IPS-11a (cell line): ENCODE measurements at regions not wholly inside any gene's neighbourhood (a gene's known extent, or its start where the extent isn't known, plus 50 kb on each side); places are given as distances from the start of the nearest gene placed in this dataset.
"Not testable (repeated sequence)": the region's sequence is repeated elsewhere in the genome, so short reads cannot be mapped to it uniquely, and the experiment has no call there.

Source experiments
- H3K4me3 ChIP-seq: one replicate; pipeline ENCODE4 v1.5.1; 2013; ENCODE audit warnings: low read depth, low read length, control low read depth

GRCh38 chr9:41273549-41274267 lies 84.6 kb upstream of the ZNG1F start:
- H3K4me3 ChIP-seq: not testable (repeated sequence)

GRCh38 chr9:41272879-41273548 lies 83.9 kb upstream of the ZNG1F start:
- not testable (repeated sequence) for H3K4me3 ChIP-seq

GRCh38 chr9:41270992-41271391 lies 81.9 kb upstream of the ZNG1F start:
- H3K4me3 ChIP-seq: not testable (repeated sequence)

- H3K4me3 ChIP-seq: not testable (repeated sequence)
Measured at GRCh38 chr9:41269471-41269870, 80.4 kb upstream of the ZNG1F start.

GRCh38 chr9:41269054-41269453 lies 79.9 kb upstream of the ZNG1F start:
- H3K4me3 ChIP-seq: not testable (repeated sequence)

GRCh38 chr9:41266602-41267001 lies 77.5 kb upstream of the ZNG1F start:
- not testable (repeated sequence) for H3K4me3 ChIP-seq

GRCh38 chr9:41266000-41266399 lies 76.9 kb upstream of the ZNG1F start:
- H3K4me3 ChIP-seq: not testable (repeated sequence)

- not testable (repeated sequence) for H3K4me3 ChIP-seq
Measured at GRCh38 chr9:41251973-41252372, 62.9 kb upstream of the ZNG1F start.

GRCh38 chr9:41251101-41251500 lies 62.0 kb upstream of the ZNG1F start:
- not testable (repeated sequence) for H3K4me3 ChIP-seq

GRCh38 chr9:41246702-41247101 lies 57.6 kb upstream of the ZNG1F start:
- H3K4me3 ChIP-seq: not testable (repeated sequence)
